H1 (cell line): ENCODE measurements at regions not wholly inside any gene's neighbourhood (a gene's known extent, or its start where the extent isn't known, plus 50 kb on each side); places are given as distances from the start of the nearest gene placed in this dataset.

Source experiments
- CTCF ChIA-PET: fragments of 300-600 bp; sonication (Branson Sonifier 250); formaldehyde crosslinking; loops from one replicate; lab custom pipeline; 2021; ENCODE audit not compliant: partially characterized antibody; lab: Charles Lee
- POLR2A ChIA-PET: fragments of 300-600 bp; sonication (Branson Sonifier 250); formaldehyde crosslinking; loops from one replicate; lab custom pipeline; 2021; ENCODE audit warnings: inconsistent platforms; ENCODE audit not compliant: partially characterized antibody; lab: Charles Lee
- DNase-seq, 2 experiments: peaks; one replicate each; pipeline versions ENCODE4 v3.0.0 to v3.0.0-alpha.2; 2010 to 2022; ENCODE audit warnings: low spot score in 2 of 2, low read depth in 1 of 2, mixed read lengths in 1 of 2
- FAIRE-seq: peaks from 2 replicates; lab custom pipeline; 2011; peaks lifted over from hg19 to GRCh38; lab: Jason Lieb, UNC
- H2AFZ ChIP-seq: 2 replicates; pipeline ENCODE4 v1.8.1; 2012; ENCODE audit warnings: low read length, inconsistent platforms
- H2AK5ac ChIP-seq: 2 replicates; pipeline ENCODE4 v1.6.1; 2013; ENCODE audit warnings: low read depth, low read length
- H2BK120ac ChIP-seq: replicated peaks from 2 replicates; pipeline ENCODE3; 2013; ENCODE audit warnings: low read depth, low read length, inconsistent platforms
- H2BK12ac ChIP-seq: 2 replicates; pipeline ENCODE4 v1.6.1; 2013; ENCODE audit warnings: low read depth, low read length
- H2BK15ac ChIP-seq: 2 replicates; pipeline ENCODE4 v1.6.1; 2013; ENCODE audit warnings: low read length
- H2BK20ac ChIP-seq: 2 replicates; pipeline ENCODE4 v1.6.1; 2013; ENCODE audit warnings: low read length
- H2BK5ac ChIP-seq: 2 replicates; pipeline ENCODE4 v1.6.1; 2013; ENCODE audit warnings: low read depth, low read length
- H3K14ac ChIP-seq: 2 replicates; pipeline ENCODE4 v1.6.1; 2013; ENCODE audit warnings: inconsistent platforms; ENCODE audit not compliant: insufficient read length
- H3K18ac ChIP-seq: 2 replicates; pipeline ENCODE4 v1.6.1; 2013; ENCODE audit warnings: low read length; ENCODE audit errors: extremely low read depth
- H3K23ac ChIP-seq: 2 replicates; pipeline ENCODE4 v1.6.1; 2013; ENCODE audit warnings: inconsistent platforms; ENCODE audit not compliant: insufficient read length
- H3K23me2 ChIP-seq: 2 replicates; pipeline ENCODE4 v1.6.1; 2013; ENCODE audit warnings: low read depth, low read length
- H3K27ac ChIP-seq: 2 replicates; pipeline ENCODE4 v1.6.1; 2011; ENCODE audit warnings: low read depth, low read length, inconsistent platforms
- H3K27me3 ChIP-seq, 4 experiments: replicated peaks in 1 of 4; 1 replicate in 1 of 4; 2 replicates in 3 of 4; pipeline versions ENCODE4 v1.6.1 to v1.8.1; 2011 to 2013; ENCODE audit warnings: low read length in 3 of 4, mild to moderate bottlenecking in 3 of 4, inconsistent platforms in 2 of 4, mixed read lengths in 2 of 4, moderate library complexity in 1 of 4; ENCODE audit not compliant: control insufficient read depth in 3 of 4, insufficient read depth in 3 of 4; ENCODE audit errors: extremely low read depth in 1 of 4
- H3K36me3 ChIP-seq, 4 experiments: 2 replicates each; pipeline versions ENCODE4 v1.6.1 to v1.8.1; 2011 to 2013; ENCODE audit warnings: mild to moderate bottlenecking in 4 of 4, low read length in 3 of 4, moderate library complexity in 2 of 4, control low read depth in 1 of 4, inconsistent platforms in 1 of 4; ENCODE audit not compliant: insufficient read depth in 4 of 4, control insufficient read depth in 2 of 4
- H3K4ac ChIP-seq: replicated peaks from 2 replicates; pipeline ENCODE3; 2013; ENCODE audit warnings: low read length, low read depth, mixed read lengths, inconsistent platforms; ENCODE audit not compliant: insufficient read length
- H3K4me1 ChIP-seq, 4 experiments: replicated peaks in 1 of 4; 1 replicate in 1 of 4; 2 replicates in 3 of 4; pipeline versions ENCODE4 v1.6.1 to v1.8.1; 2011 to 2013; ENCODE audit warnings: low read length in 3 of 4, inconsistent platforms in 2 of 4, mixed read lengths in 1 of 4; ENCODE audit not compliant: insufficient read depth in 4 of 4, control insufficient read depth in 3 of 4
- H3K4me2 ChIP-seq, 2 experiments: 2 replicates each; pipeline versions ENCODE4 v1.6.1 to v1.8.1; 2011 to 2013; ENCODE audit warnings: low read depth in 2 of 2, low read length in 2 of 2, control low read depth in 1 of 2, inconsistent platforms in 1 of 2, mild to moderate bottlenecking in 1 of 2; ENCODE audit not compliant: insufficient read depth in 1 of 2
- H3K4me3 ChIP-seq, 4 experiments: fragments of 200-600, 300-600 bp in 1 of 4; sonication (generic), shearing (Covaris generic), sonication (Bioruptor Twin) in 1 of 4; 2 replicates each; pipeline versions ENCODE4 v1.5.1 to v1.8.1; 2011 to 2016; ENCODE audit warnings: low read length in 4 of 4, low read depth in 3 of 4, control low read depth in 2 of 4, inconsistent platforms in 2 of 4, mild to moderate bottlenecking in 2 of 4, mixed read lengths in 1 of 4, moderate library complexity in 1 of 4; ENCODE audit not compliant: insufficient read depth in 2 of 4; ENCODE audit errors: extremely low read depth in 1 of 4
- H3K56ac ChIP-seq: replicated peaks from 2 replicates; pipeline ENCODE3; 2013; ENCODE audit warnings: low read depth, mild to moderate bottlenecking, mixed read lengths, low read length, inconsistent platforms; ENCODE audit not compliant: insufficient read length
- H3K79me1 ChIP-seq: 2 replicates; pipeline ENCODE4 v1.6.1; 2013; ENCODE audit warnings: low read depth, low read length, control low read depth
- H3K79me2 ChIP-seq, 2 experiments: 2 replicates each; pipeline versions ENCODE4 v1.6.1 to v1.8.1; 2012 to 2013; ENCODE audit warnings: low read length in 2 of 2, mild to moderate bottlenecking in 2 of 2, inconsistent platforms in 1 of 2; ENCODE audit not compliant: insufficient read depth in 2 of 2, control insufficient read depth in 1 of 2
- H3K9ac ChIP-seq, 4 experiments: replicated peaks in 1 of 4; 1 replicate in 1 of 4; 2 replicates in 3 of 4; pipeline versions ENCODE4 v1.6.1 to v1.8.1; 2011 to 2013; ENCODE audit warnings: low read depth in 3 of 4, low read length in 3 of 4, control low read depth in 2 of 4, mild to moderate bottlenecking in 2 of 4, moderate library complexity in 2 of 4, inconsistent platforms in 1 of 4; ENCODE audit errors: extremely low read depth in 1 of 4
- H3K9me3 ChIP-seq, 2 experiments: 2 replicates each; pipeline versions ENCODE4 v1.6.1 to v1.8.1; 2012 to 2013; ENCODE audit warnings: mild to moderate bottlenecking in 2 of 2, moderate library complexity in 2 of 2, control low read depth in 1 of 2, inconsistent platforms in 1 of 2, low read depth in 1 of 2, low read length in 1 of 2, mixed read lengths in 1 of 2; ENCODE audit not compliant: insufficient read depth in 2 of 2
- H4K20me1 ChIP-seq, 2 experiments: replicated peaks in 1 of 2; 2 replicates each; pipeline versions ENCODE3 to v1.8.1; 2011 to 2013; ENCODE audit warnings: inconsistent platforms in 2 of 2, low read length in 2 of 2, mild to moderate bottlenecking in 1 of 2; ENCODE audit not compliant: insufficient read depth in 2 of 2, control insufficient read depth in 1 of 2
- H4K5ac ChIP-seq: 2 replicates; pipeline ENCODE4 v1.6.1; 2013; ENCODE audit warnings: low read length, low read depth, mixed read lengths, inconsistent platforms; ENCODE audit not compliant: insufficient read length
- H4K8ac ChIP-seq: 2 replicates; pipeline ENCODE4 v1.8.0; 2013; ENCODE audit warnings: mild to moderate bottlenecking, moderate library complexity, low read length, inconsistent platforms; ENCODE audit not compliant: insufficient read depth; ENCODE audit errors: extremely low read depth
- H4K91ac ChIP-seq: replicated peaks from 2 replicates; pipeline ENCODE3; 2013; ENCODE audit warnings: low read length, mixed read lengths, inconsistent platforms; ENCODE audit not compliant: insufficient read length
- BACH1 ChIP-seq: IDR thresholded peaks from 2 replicates; pipeline ENCODE4 v1.6.1; 2012; ENCODE audit warnings: low read length, improper control_type of control experiment
- BRCA1 ChIP-seq: IDR thresholded peaks from 2 replicates; pipeline ENCODE4 v1.6.1; 2012; ENCODE audit warnings: low read depth, low read length, improper control_type of control experiment
- CEBPB ChIP-seq: IDR thresholded peaks from 2 replicates; pipeline ENCODE4 v1.6.1; 2012; ENCODE audit warnings: low read depth, low read length
- CHD1 ChIP-seq: IDR thresholded peaks from 2 replicates; pipeline ENCODE4 v1.6.1; 2012; ENCODE audit warnings: low read depth, low read length, improper control_type of control experiment
- GABPA ChIP-seq: IDR thresholded peaks from 2 replicates; pipeline ENCODE4 v1.6.1; 2011; ENCODE audit warnings: mild to moderate bottlenecking, low read length, moderate library complexity, borderline replicate concordance; ENCODE audit not compliant: insufficient read depth
- HDAC6 ChIP-seq: IDR thresholded peaks from one replicate; pipeline ENCODE4 v1.7.1; 2012; ENCODE audit warnings: low read depth, mild to moderate bottlenecking, inconsistent platforms, low read length, moderate library complexity
- JUND ChIP-seq: IDR thresholded peaks from 2 replicates; pipeline ENCODE4 v1.6.1; 2011; ENCODE audit warnings: mild to moderate bottlenecking, improper control_type of control experiment, low read length
- POLR2A ChIP-seq, 2 experiments: IDR thresholded peaks; 1 replicate in 1 of 2; 2 replicates in 1 of 2; pipeline ENCODE4 v1.6.1; 2011; ENCODE audit warnings: low read depth in 2 of 2, low read length in 2 of 2, mild to moderate bottlenecking in 2 of 2; ENCODE audit errors: control extremely low read depth in 1 of 2
- RAD21 ChIP-seq, 2 experiments: IDR thresholded peaks in 1 of 2; conservative IDR thresholded peaks in 1 of 2; 2 replicates each; pipeline ENCODE4 v1.6.1; 2011; ENCODE audit warnings: low read depth in 2 of 2, low read length in 2 of 2, improper control_type of control experiment in 1 of 2, inconsistent platforms in 1 of 2, mild to moderate bottlenecking in 1 of 2, moderate library complexity in 1 of 2
- SP1 ChIP-seq: IDR thresholded peaks from 2 replicates; pipeline ENCODE4 v1.6.1; 2011; ENCODE audit warnings: low read depth, low read length
- WGBS, 2 experiments: shearing (Covaris generic) in 1 of 2; methylation state at CpG; one replicate each; pipeline versions ENCODE4 v1.1.6 to v1.1.7; 2013 to 2015; ENCODE audit warnings: low lambda C conversion rate in 2 of 2, mixed read lengths in 2 of 2, inconsistent platforms in 1 of 2, low coverage in 1 of 2, missing lambda C conversion rate in 1 of 2; ENCODE audit not compliant: insufficient replicate concordance in 2 of 2, insufficient coverage in 1 of 2, insufficient read length in 1 of 2; ENCODE audit errors: extremely low coverage in 1 of 2, missing lambda C conversion rate in 1 of 2; 5-methylcytosine and 5-hydroxymethylcytosine counted together
- TF ChIP-seq, protein P1 (sequence below), 3 experiments: IDR thresholded peaks; 1 replicate in 2 of 3; 2 replicates in 1 of 3; pipeline versions ENCODE4 v1.5.1 to v1.6.1; 2011; ENCODE audit warnings: low read length in 3 of 3, mild to moderate bottlenecking in 3 of 3, inconsistent platforms in 2 of 3, low read depth in 1 of 3, moderate library complexity in 1 of 3; ENCODE audit not compliant: insufficient read depth in 1 of 3; ENCODE audit errors: control extremely low read depth in 1 of 3
- TF ChIP-seq, protein P2 (sequence below): IDR thresholded peaks from 2 replicates; pipeline ENCODE4 v1.6.1; 2012; ENCODE audit warnings: inconsistent platforms

DNA sequence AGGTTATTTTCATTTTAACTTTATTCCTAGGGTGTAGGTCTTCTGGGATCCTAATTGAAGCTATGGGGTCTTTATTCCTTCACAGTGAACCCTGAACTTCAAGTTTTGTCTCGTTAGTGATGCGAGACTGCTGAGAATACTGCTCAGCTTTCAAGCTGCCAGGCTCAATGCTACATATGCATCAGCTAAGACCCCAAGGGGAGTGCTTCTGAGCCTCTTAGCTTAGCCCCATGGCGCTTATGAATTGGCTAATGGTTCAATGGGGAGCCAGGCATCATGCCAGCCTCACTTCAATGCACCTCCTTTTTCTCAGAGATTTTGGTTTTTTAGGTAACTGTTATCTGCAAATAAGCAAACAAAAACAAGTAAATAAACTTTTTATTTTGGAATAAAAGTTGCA lies 94.1 kb upstream of the SIAH1 start:
- Histone ChIP-seq H3K79me2 (no peaks in the 10 kb centered on the region), H3K23me2 (no peaks in the 10 kb centered on the region), H2BK20ac (no peak overlapping the region), H3K4me2 (no peak overlapping the region; a peak in 1 of 4 replicates), H3K18ac (no peak overlapping the region), H3K4me1 (peaks cover 0 to 5% (median 0%) of the 10 kb centered on the region in 4 experiments; a peak in 1 of 7 replicates), H3K23ac (no peak overlapping the region), H3K79me1 (no peaks in the 10 kb centered on the region), H2BK15ac (no peak overlapping the region), H3K14ac (no peak overlapping the region), H4K5ac (no peak overlapping the region), H4K8ac (no peak overlapping the region), H3K9me3 (peaks cover 3 to 10% of the 10 kb centered on the region in 2 experiments; a peak in 1 of 4 replicates), H3K4me3 (no peak overlapping the region), H2AK5ac (no peak overlapping the region), H3K4ac (no peak overlapping the region), H2BK120ac (no peak overlapping the region), H3K9ac (no peak overlapping the region), H2BK5ac (no peak overlapping the region), H4K20me1 (no peaks in the 10 kb centered on the region), H3K27me3 (no peaks in the 10 kb centered on the region), H3K56ac (no peak overlapping the region), H4K91ac (no peak overlapping the region), H2AFZ (no peak overlapping the region; the same call in 1 of the 2 replicates), H3K36me3 (no peaks in the 10 kb centered on the region), H3K27ac (no peak overlapping the region), H2BK12ac (no peak overlapping the region)
- FAIRE-seq (no peak), DNase-seq (no peak)
- 66% methylated on average over 3 of the region's 3 CpGs; no CpG with 5 or more reads in 1 of the 2 experiments for WGBS, 2 experiments
- POLR2A ChIA-PET: no interaction called here
- CTCF ChIA-PET: interaction anchor here (0.9 to 1.3 kb wide), 3 partner anchors 10 to 125 kb away, joined by 3 to 4 read pairs (median 3); no protein-coding TSS in a partner anchor
- TF ChIP-seq, protein P1, sequence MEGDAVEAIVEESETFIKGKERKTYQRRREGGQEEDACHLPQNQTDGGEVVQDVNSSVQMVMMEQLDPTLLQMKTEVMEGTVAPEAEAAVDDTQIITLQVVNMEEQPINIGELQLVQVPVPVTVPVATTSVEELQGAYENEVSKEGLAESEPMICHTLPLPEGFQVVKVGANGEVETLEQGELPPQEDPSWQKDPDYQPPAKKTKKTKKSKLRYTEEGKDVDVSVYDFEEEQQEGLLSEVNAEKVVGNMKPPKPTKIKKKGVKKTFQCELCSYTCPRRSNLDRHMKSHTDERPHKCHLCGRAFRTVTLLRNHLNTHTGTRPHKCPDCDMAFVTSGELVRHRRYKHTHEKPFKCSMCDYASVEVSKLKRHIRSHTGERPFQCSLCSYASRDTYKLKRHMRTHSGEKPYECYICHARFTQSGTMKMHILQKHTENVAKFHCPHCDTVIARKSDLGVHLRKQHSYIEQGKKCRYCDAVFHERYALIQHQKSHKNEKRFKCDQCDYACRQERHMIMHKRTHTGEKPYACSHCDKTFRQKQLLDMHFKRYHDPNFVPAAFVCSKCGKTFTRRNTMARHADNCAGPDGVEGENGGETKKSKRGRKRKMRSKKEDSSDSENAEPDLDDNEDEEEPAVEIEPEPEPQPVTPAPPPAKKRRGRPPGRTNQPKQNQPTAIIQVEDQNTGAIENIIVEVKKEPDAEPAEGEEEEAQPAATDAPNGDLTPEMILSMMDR (IDR thresholded peaks at IDR 0.05; ENCODE audit: control extremely low read depth in 1 of 3, insufficient read depth in 1 of 3, low read depth in 1 of 3, low read length in 3 of 3): no peak
- TF ChIP-seq BACH1 (no peak), HDAC6 (no peak), BRCA1 (no peak), CHD1 (no peak), GABPA (no peak), SP1 (no peak), JUND (no peak), POLR2A (IDR thresholded peaks at IDR 0.05; ENCODE audit: control extremely low read depth in 1 of 2, low read depth in 2 of 2, low read length in 2 of 2) (no peak), RAD21 (IDR thresholded peaks at IDR 0.05 in 1 of 2, conservative IDR thresholded peaks at IDR 0.05 in 1 of 2; ENCODE audit: low read depth in 2 of 2, low read length in 2 of 2) (no peak), CEBPB (no peak)
- TF ChIP-seq, protein P2, sequence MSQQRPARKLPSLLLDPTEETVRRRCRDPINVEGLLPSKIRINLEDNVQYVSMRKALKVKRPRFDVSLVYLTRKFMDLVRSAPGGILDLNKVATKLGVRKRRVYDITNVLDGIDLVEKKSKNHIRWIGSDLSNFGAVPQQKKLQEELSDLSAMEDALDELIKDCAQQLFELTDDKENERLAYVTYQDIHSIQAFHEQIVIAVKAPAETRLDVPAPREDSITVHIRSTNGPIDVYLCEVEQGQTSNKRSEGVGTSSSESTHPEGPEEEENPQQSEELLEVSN: no peak
